ENCODE measurements at regions not wholly inside any gene's neighbourhood (a gene's known extent, or its start where the extent isn't known, plus 50 kb on each side); places are given as distances from the start of the nearest gene placed in this dataset.

GRCh38 chr4:42767669-42768068 is 110.8 kb upstream of the ATP8A1 start:
- Histone ChIP-seq H3K79me2 (ENCODE audit: insufficient read depth, low read length) (no peaks in the 10 kb centered on the region), H3K9me2 (ENCODE audit: insufficient read depth) (no peaks in the 10 kb centered on the region), H3K4me3 (replicated peaks in 1 of 2; ENCODE audit: low read depth in 1 of 2, low read length in 2 of 2) (no peak overlapping the region), H4K20me1 (ENCODE audit: insufficient read depth) (no peaks in the 10 kb centered on the region), H3K27me3 (ENCODE audit: insufficient read depth, low read length) (no peaks in the 10 kb centered on the region), H3K4me2 (ENCODE audit: low read length) (no peak overlapping the region), H2AFZ (ENCODE audit: low read depth, low read length, poor library complexity, severe bottlenecking) (no peak overlapping the region), H3K27ac (ENCODE audit: low read depth, low read length) (no peak overlapping the region), H3K9ac (ENCODE audit: low read length) (no peak overlapping the region), H3K36me3 (ENCODE audit: control insufficient read depth in 1 of 2, insufficient read depth in 2 of 2, low read length in 2 of 2) (no peaks in the 10 kb centered on the region), H3K9me3 (ENCODE audit: control insufficient read depth in 1 of 2, insufficient read depth in 1 of 2, low read depth in 1 of 2, low read length in 2 of 2) (no peaks in the 10 kb centered on the region), H3K4me1 (ENCODE audit: control insufficient read depth in 1 of 2, insufficient read depth in 2 of 2, low read length in 2 of 2) (no peaks in the 10 kb centered on the region)
- ATAC-seq, result no peak
- TF ChIP-seq CTCF (IDR thresholded peaks at IDR 0.05 in 2 of 3, conservative IDR thresholded peaks at IDR 0.05 in 1 of 3; ENCODE audit: borderline replicate concordance in 1 of 3, insufficient read depth in 1 of 3, low read depth in 2 of 3, low read length in 2 of 3), result no peak
- no peak for TF ChIP-seq CEBPB (IDR thresholded peaks at IDR 0.05; ENCODE audit: low read depth)
- TF ChIP-seq ZFX (IDR thresholded peaks at IDR 0.05), result no peak
- TF ChIP-seq TCF7L2 (IDR thresholded peaks at IDR 0.05; ENCODE audit: borderline replicate concordance, extremely low read depth, insufficient read depth, insufficient read length), result no peak
- no peak for TF ChIP-seq SP1 (IDR thresholded peaks at IDR 0.05; ENCODE audit: low read depth)
- TF ChIP-seq FOSL1 (IDR thresholded peaks at IDR 0.05; ENCODE audit: low read depth), result no peak
- TF ChIP-seq EZH2phosphoT487 (IDR thresholded peaks at IDR 0.05; ENCODE audit: borderline replicate concordance), result no peak
- TF ChIP-seq JUND (IDR thresholded peaks at IDR 0.05), result no peak
- TF ChIP-seq POLR2AphosphoS5 (IDR thresholded peaks at IDR 0.05; ENCODE audit: low read depth, low read length), result no peak
- TF ChIP-seq ATF3 (IDR thresholded peaks at IDR 0.05), result no peak
- TF ChIP-seq EGR1 (IDR thresholded peaks at IDR 0.05; ENCODE audit: low read depth), result no peak
- TF ChIP-seq SRF (IDR thresholded peaks at IDR 0.05; ENCODE audit: low read depth), result no peak
- TF ChIP-seq ZNF274 (IDR thresholded peaks at IDR 0.05; ENCODE audit: low read depth, low read length), result no peak
- no peak for TF ChIP-seq ELF1 (IDR thresholded peaks at IDR 0.05; ENCODE audit: borderline replicate concordance, low read depth)
- no peak for TF ChIP-seq CBX3 (IDR thresholded peaks at IDR 0.05; ENCODE audit: low read depth)
- no peak for TF ChIP-seq REST (IDR thresholded peaks at IDR 0.05; ENCODE audit: low read depth)
- TF ChIP-seq POLR2A (IDR thresholded peaks at IDR 0.05; ENCODE audit: borderline replicate concordance, extremely low read depth, insufficient read depth, insufficient read length), result no peak
- DNase-seq (ENCODE audit: low read depth, low spot score), result no peak
- ChIA-PET RAD21 (ENCODE audit: low non-redundant PET in 1 of 2, low total read pairs in 2 of 2, uncharacterized antibody in 2 of 2, unreplicated experiment in 2 of 2) (no interaction called here), CTCF (no interaction called here), POLR2A (no interaction called here)
- intact Hi-C loops (cut with micrococcal nuclease), result no loop called here
- BruUV-seq (replicated peaks), result no TSS peak
